Mucosa of descending colon (tissue), 3 donors: ENCODE measurements at regions not wholly inside any gene's neighbourhood (a gene's known extent, or its start where the extent isn't known, plus 50 kb on each side); places are given as distances from the start of the nearest gene placed in this dataset.

ENCODE experiments used
- ATAC-seq: fragments of 200-7000 bp; cut with Tn5 transposase; one replicate; pipeline ENCODE4 v1.9.1; 2020; ENCODE audit warnings: mild to moderate bottlenecking, moderate library complexity
- DNase-seq, 3 donors: peaks; one replicate each; pipeline ENCODE4 v3.0.0-alpha.2; 2020
- H3K36me3 ChIP-seq: fragments of 200-600 bp; one replicate; pipeline ENCODE4 v1.8.0; 2021; ENCODE audit warnings: low read depth, mild to moderate bottlenecking
- H3K4me1 ChIP-seq: fragments of 200-600 bp; one replicate; pipeline ENCODE4 v1.8.0; 2021; ENCODE audit warnings: low read depth, mild to moderate bottlenecking
- H3K4me3 ChIP-seq: fragments of 200-600 bp; one replicate; pipeline ENCODE4 v1.8.0; 2021; ENCODE audit warnings: mild to moderate bottlenecking
- H3K9me3 ChIP-seq: fragments of 200-600 bp; one replicate; pipeline ENCODE4 v1.8.0; 2021; ENCODE audit warnings: mild to moderate bottlenecking
- intact Hi-C, 2 donors: fragments of 100-400 bp; cut with DNase I in 1 of 2; cut with micrococcal nuclease in 1 of 2; formaldehyde crosslinking; loops; one replicate each; pipeline versions ENCODE4 v1.11.0 to v1.11.1; 2022; cut with DNase I, micrococcal nuclease
- TF ChIP-seq, protein P1 (sequence below): fragments of 200-600 bp; IDR thresholded peaks from one replicate; pipeline ENCODE4 v1.8.0; 2022; ENCODE audit warnings: antibody characterized with exemption, mild to moderate bottlenecking
- donor health status: DM: no; HTN: no; CAD: no; lungs with moderate emphysema.
- donor health status: DM: no; HTN: no; CAD: no.
- donor health status: DM: no; HTN: yes; CAD: no.

DNA sequence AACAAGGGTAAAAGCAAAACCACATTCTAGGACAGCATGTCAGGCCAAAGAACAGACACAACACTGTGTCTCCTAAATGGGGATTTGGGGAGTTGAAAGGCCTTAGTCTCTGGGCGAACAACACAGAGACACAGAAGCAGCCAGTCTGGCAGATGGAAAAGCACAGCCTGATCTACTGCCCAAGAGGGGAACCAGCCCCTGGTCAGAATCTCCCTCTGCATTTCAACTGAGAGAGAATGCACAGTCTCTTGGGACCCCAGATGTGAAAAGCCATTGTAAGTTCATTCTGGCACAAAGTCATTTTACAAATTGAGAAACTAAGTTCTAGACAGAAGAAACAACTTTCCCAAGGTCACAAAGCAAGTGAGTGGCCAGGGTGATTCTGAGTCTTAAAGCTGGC is 331.7 kb downstream of the TNS1 start:
- Histone ChIP-seq H3K4me3 (no peak overlapping the region), H3K9me3 (no peaks in the 10 kb centered on the region), H3K36me3 (no peaks in the 10 kb centered on the region), H3K4me1 (no peaks in the 10 kb centered on the region)
- intact Hi-C loops: no loop called here
- TF ChIP-seq, protein P1, sequence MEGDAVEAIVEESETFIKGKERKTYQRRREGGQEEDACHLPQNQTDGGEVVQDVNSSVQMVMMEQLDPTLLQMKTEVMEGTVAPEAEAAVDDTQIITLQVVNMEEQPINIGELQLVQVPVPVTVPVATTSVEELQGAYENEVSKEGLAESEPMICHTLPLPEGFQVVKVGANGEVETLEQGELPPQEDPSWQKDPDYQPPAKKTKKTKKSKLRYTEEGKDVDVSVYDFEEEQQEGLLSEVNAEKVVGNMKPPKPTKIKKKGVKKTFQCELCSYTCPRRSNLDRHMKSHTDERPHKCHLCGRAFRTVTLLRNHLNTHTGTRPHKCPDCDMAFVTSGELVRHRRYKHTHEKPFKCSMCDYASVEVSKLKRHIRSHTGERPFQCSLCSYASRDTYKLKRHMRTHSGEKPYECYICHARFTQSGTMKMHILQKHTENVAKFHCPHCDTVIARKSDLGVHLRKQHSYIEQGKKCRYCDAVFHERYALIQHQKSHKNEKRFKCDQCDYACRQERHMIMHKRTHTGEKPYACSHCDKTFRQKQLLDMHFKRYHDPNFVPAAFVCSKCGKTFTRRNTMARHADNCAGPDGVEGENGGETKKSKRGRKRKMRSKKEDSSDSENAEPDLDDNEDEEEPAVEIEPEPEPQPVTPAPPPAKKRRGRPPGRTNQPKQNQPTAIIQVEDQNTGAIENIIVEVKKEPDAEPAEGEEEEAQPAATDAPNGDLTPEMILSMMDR: no peak
- no peak for DNase-seq
- ATAC-seq: no peak

- Histone ChIP-seq H3K36me3 (no peaks in the 10 kb centered on the region), H3K9me3 (no peaks in the 10 kb centered on the region), H3K4me3 (no peak overlapping the region), H3K4me1 (no peaks in the 10 kb centered on the region)
- no peak for DNase-seq
- no peak for ATAC-seq
- intact Hi-C loops: no loop called here
- TF ChIP-seq, protein P1: no peak
Observed at GRCh38 chr2:217669831-217670230, 333.0 kb downstream of the TNS1 start.

DNA sequence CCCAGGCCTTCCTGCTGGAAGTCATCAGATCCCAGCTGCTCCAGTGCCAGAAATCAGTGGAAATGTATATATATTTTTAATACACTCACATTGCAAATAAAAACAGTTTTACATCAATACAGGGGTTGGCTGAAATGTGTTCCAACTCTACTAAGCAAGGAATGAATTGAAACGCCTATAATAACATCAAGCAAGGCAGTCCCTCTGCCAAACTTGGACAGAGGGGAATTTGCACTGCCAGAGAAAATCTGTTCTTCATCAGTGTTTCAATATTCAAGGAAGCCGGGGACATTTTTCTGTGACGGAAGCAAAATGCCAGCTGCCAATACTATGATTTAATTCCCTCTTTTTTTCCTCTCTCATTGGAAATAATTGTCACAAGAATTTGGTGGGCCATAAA is 335.3 kb downstream of the TNS1 start:
- ATAC-seq: no peak
- no peak for DNase-seq
- intact Hi-C loops: no loop called here

GRCh38 chr2:217667035-217667434 is 335.8 kb downstream of the TNS1 start:
- DNase-seq (no peak), ATAC-seq (no peak)
- no peaks in the 10 kb centered on the region for H3K36me3 ChIP-seq
- H3K9me3 ChIP-seq: no peaks in the 10 kb centered on the region
- TF ChIP-seq, protein P1: no peak
- no peaks in the 10 kb centered on the region for H3K4me1 ChIP-seq
- no peak overlapping the region for H3K4me3 ChIP-seq
- intact Hi-C loops: no loop called here

More for the DNA sequence above, 335.3 kb downstream of the TNS1 start:
- Histone ChIP-seq H3K36me3 (no peaks in the 10 kb centered on the region), H3K9me3 (no peaks in the 10 kb centered on the region), H3K4me3 (no peak overlapping the region), H3K4me1 (no peaks in the 10 kb centered on the region)
- TF ChIP-seq, protein P1: no peak

GRCh38 chr2:217666338-217666737 is 336.5 kb downstream of the TNS1 start:
- no peak for ATAC-seq

More at GRCh38 chr2:217666338-217666737, 336.5 kb downstream of the TNS1 start:
- DNase-seq: no peak
- H3K4me1 ChIP-seq: no peaks in the 10 kb centered on the region
- H3K36me3 ChIP-seq: no peaks in the 10 kb centered on the region
- TF ChIP-seq, protein P1: no peak
- H3K9me3 ChIP-seq: no peaks in the 10 kb centered on the region
- intact Hi-C loops: no loop called here
- no peak overlapping the region for H3K4me3 ChIP-seq
